ENCODE measurements at regions not wholly inside any gene's neighbourhood (a gene's known extent, or its start where the extent isn't known, plus 50 kb on each side); places are given as distances from the start of the nearest gene placed in this dataset.

- DNase-seq (ENCODE audit: low spot score), result no peak
Observed at GRCh38 chr6:95071464-95071863, 505.9 kb upstream of the MANEA start.

GRCh38 chr6:95078457-95078856 lies 498.9 kb upstream of the MANEA start:
- no peak for DNase-seq (ENCODE audit: low spot score)

GRCh38 chr6:95081231-95081630 lies 496.1 kb upstream of the MANEA start:
- no peak for DNase-seq (ENCODE audit: low spot score)

GRCh38 chr6:95081949-95082348 lies 495.4 kb upstream of the MANEA start:
- no peak for DNase-seq (ENCODE audit: low spot score)

- DNase-seq (ENCODE audit: low spot score), result no peak
Observed at GRCh38 chr6:95083506-95083905, 493.8 kb upstream of the MANEA start.

- DNase-seq (ENCODE audit: low spot score), result no peak
Observed at GRCh38 chr6:95084867-95085266, 492.5 kb upstream of the MANEA start.

GRCh38 chr6:95087394-95088097 lies 489.8 kb upstream of the MANEA start:
- peak; percentile 87 for DNase-seq (ENCODE audit: low spot score)

GRCh38 chr6:95091823-95092436 lies 485.4 kb upstream of the MANEA start:
- peak; percentile 58 for DNase-seq (ENCODE audit: low spot score)

- DNase-seq (ENCODE audit: low spot score), result no peak
Observed at GRCh38 chr6:95093154-95093553, 484.2 kb upstream of the MANEA start.

- DNase-seq (ENCODE audit: low spot score), result peak; percentile 45
Observed at GRCh38 chr6:95094751-95095663, 482.3 kb upstream of the MANEA start.

- DNase-seq (ENCODE audit: low spot score), result no peak
Observed at GRCh38 chr6:95095855-95096254, 481.5 kb upstream of the MANEA start.

- no peak for DNase-seq (ENCODE audit: low spot score)
Observed at GRCh38 chr6:95099410-95099809, 477.9 kb upstream of the MANEA start.

- DNase-seq (ENCODE audit: low spot score), result no peak
Observed at GRCh38 chr6:95109212-95109611, 468.1 kb upstream of the MANEA start.

GRCh38 chr6:95110767-95111166 lies 466.6 kb upstream of the MANEA start:
- no peak for DNase-seq (ENCODE audit: low spot score)

GRCh38 chr6:95117236-95117635 lies 460.1 kb upstream of the MANEA start:
- no peak for DNase-seq (ENCODE audit: low spot score)

GRCh38 chr6:95119927-95120326 lies 457.4 kb upstream of the MANEA start:
- DNase-seq (ENCODE audit: low spot score), result no peak

GRCh38 chr6:95120984-95121383 lies 456.4 kb upstream of the MANEA start:
- no peak for DNase-seq (ENCODE audit: low spot score)

GRCh38 chr6:95127261-95127660 lies 450.1 kb upstream of the MANEA start:
- DNase-seq (ENCODE audit: low spot score), result no peak

GRCh38 chr6:95128439-95128838 lies 448.9 kb upstream of the MANEA start:
- no peak for DNase-seq (ENCODE audit: low spot score)

- no peak for DNase-seq (ENCODE audit: low spot score)
Observed at GRCh38 chr6:95128947-95129346, 448.4 kb upstream of the MANEA start.

GRCh38 chr6:95133578-95133977 lies 443.8 kb upstream of the MANEA start:
- peak; percentile 26 for DNase-seq (ENCODE audit: low spot score)

GRCh38 chr6:95135182-95135581 lies 442.2 kb upstream of the MANEA start:
- no peak for DNase-seq (ENCODE audit: low spot score)

- DNase-seq (ENCODE audit: low spot score), result no peak
Observed at GRCh38 chr6:95142101-95142500, 435.2 kb upstream of the MANEA start.
